HEK293T (cell line): ENCODE measurements at regions not wholly inside any gene's neighbourhood (a gene's known extent, or its start where the extent isn't known, plus 50 kb on each side); places are given as distances from the start of the nearest gene placed in this dataset.

ENCODE experiments used
- ARNT ChIP-seq: fragments of 450-650 bp; IDR thresholded peaks from 2 replicates; pipeline ENCODE4 v1.6.1; 2017; ENCODE audit warnings: mild to moderate bottlenecking
- NFRKB ChIP-seq: fragments of 450-650 bp; IDR thresholded peaks from 2 replicates; pipeline ENCODE4 v1.6.1; 2016; ENCODE audit warnings: mild to moderate bottlenecking, moderate library complexity

DNA sequence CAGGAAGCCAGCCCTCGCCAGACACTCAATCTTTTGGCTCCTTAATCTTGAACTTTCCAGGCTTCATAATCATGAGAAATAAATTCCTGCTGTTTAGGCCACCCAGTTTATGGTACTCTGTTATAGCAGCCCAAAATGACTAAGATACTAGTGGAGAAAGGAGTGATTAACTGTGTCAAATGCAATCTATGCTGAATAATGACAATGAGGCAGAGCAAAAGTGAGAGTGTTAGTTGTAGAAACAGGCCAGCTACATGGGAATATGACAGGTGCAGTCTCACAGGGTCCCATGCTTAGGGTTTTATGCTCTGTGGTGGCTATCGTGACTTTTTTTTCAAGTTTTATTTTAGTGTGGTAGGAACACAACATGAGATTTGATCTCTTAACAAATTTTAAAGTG is 888.8 kb downstream of the TTLL7 start:
- TF ChIP-seq NFRKB (no peak), ARNT (no peak)
